GM23338 (cell line): ENCODE measurements at regions not wholly inside any gene's neighbourhood (a gene's known extent, or its start where the extent isn't known, plus 50 kb on each side); places are given as distances from the start of the nearest gene placed in this dataset.

Source experiments
- ATAC-seq: fragments of 200-7000 bp; cut with Tn5 transposase; 3 replicates; pipeline ENCODE4 v1.9.1; 2020
- DNase-seq: peaks from one replicate; pipeline ENCODE4 v3.0.0-alpha.2; 2015; ENCODE audit warnings: low spot score
- H2AFZ ChIP-seq: fragments of 200-600 bp; sonication (generic); 2 replicates; pipeline ENCODE4 v1.8.0; 2016; ENCODE audit warnings: antibody characterized with exemption, mild to moderate bottlenecking, moderate library complexity
- H3F3A ChIP-seq: fragments of 200-600 bp; sonication (generic); replicated peaks from 2 replicates; pipeline ENCODE4 v1.8.0; 2017; ENCODE audit warnings: antibody characterized with exemption, mixed run types, low read depth
- H3K27ac ChIP-seq: fragments of 200-600 bp; sonication (generic); 2 replicates; pipeline ENCODE4 v1.6.1; 2016; ENCODE audit warnings: low read depth
- H3K27me3 ChIP-seq: fragments of 200-600 bp; sonication (generic); 2 replicates; pipeline ENCODE4 v1.8.0; 2016; ENCODE audit warnings: mild to moderate bottlenecking, mixed run types, moderate library complexity; ENCODE audit not compliant: insufficient read depth
- H3K36me3 ChIP-seq: fragments of 200-600 bp; sonication (generic); 2 replicates; pipeline ENCODE4 v1.8.0; 2016; ENCODE audit warnings: mild to moderate bottlenecking; ENCODE audit not compliant: insufficient read depth
- H3K4me1 ChIP-seq: fragments of 200-600 bp; sonication (generic); 2 replicates; pipeline ENCODE4 v1.8.0; 2016; ENCODE audit warnings: mild to moderate bottlenecking, moderate library complexity; ENCODE audit not compliant: insufficient read depth
- H3K4me2 ChIP-seq: fragments of 200-600 bp; sonication (generic); 2 replicates; pipeline ENCODE4 v1.7.1; 2017; ENCODE audit warnings: mixed run types
- H3K4me3 ChIP-seq: fragments of 200-600 bp; sonication (generic); 2 replicates; pipeline ENCODE4 v1.6.1; 2016; ENCODE audit warnings: mixed run types
- H3K79me2 ChIP-seq: fragments of 200-600 bp; sonication (generic); replicated peaks from 2 replicates; pipeline ENCODE4 v1.8.0; 2017; ENCODE audit warnings: mild to moderate bottlenecking; ENCODE audit not compliant: insufficient read depth
- H3K9me2 ChIP-seq: fragments of 200-600 bp; sonication (generic); 2 replicates; pipeline ENCODE4 v1.8.0; 2017; ENCODE audit not compliant: insufficient read depth
- H4K20me1 ChIP-seq: fragments of 200-600 bp; sonication (generic); replicated peaks from 2 replicates; pipeline ENCODE4 v1.8.0; 2017; ENCODE audit warnings: mild to moderate bottlenecking; ENCODE audit not compliant: insufficient read depth
- H3K27ac Mint-ChIP-seq: 2 replicates; pipeline ENCODE4 v1.8.0; 2020; ENCODE audit warnings: inconsistent platforms, mild to moderate bottlenecking, moderate library complexity, mixed read lengths
- H3K27me3 Mint-ChIP-seq: 3 replicates; pipeline ENCODE4 v1.8.0; 2022; ENCODE audit warnings: low read depth, mild to moderate bottlenecking, moderate library complexity, mixed read lengths, inconsistent platforms; ENCODE audit not compliant: insufficient read depth, poor library complexity
- H3K36me3 Mint-ChIP-seq: 3 replicates; pipeline ENCODE4 v1.8.0; 2021; ENCODE audit warnings: low read depth, mild to moderate bottlenecking, inconsistent platforms, moderate library complexity, mixed read lengths
- H3K4me1 Mint-ChIP-seq: 3 replicates; pipeline ENCODE4 v1.8.0; 2020; ENCODE audit warnings: mild to moderate bottlenecking, inconsistent platforms, mixed read lengths
- H3K4me3 Mint-ChIP-seq: 3 replicates; pipeline ENCODE4 v1.8.0; 2021; ENCODE audit warnings: moderate library complexity, mild to moderate bottlenecking, inconsistent platforms, mixed read lengths
- H3K9me3 Mint-ChIP-seq: 3 replicates; pipeline ENCODE4 v1.8.0; 2020; ENCODE audit warnings: moderate library complexity, mild to moderate bottlenecking, inconsistent platforms, mixed read lengths
- CREB1 ChIP-seq: fragments of 250-450 bp; sonication (Bioruptor Pico); IDR thresholded peaks from 2 replicates; pipeline ENCODE4 v1.5.0; 2020; ENCODE audit warnings: low read depth, mild to moderate bottlenecking, moderate library complexity
- CTCF ChIP-seq, 2 experiments: fragments of 200-600 bp in 1 of 2; sonication (generic) in 1 of 2; conservative IDR thresholded peaks; 2 replicates each; pipeline versions ENCODE4 v1.5.1 to v1.6.1; 2016 to 2017; ENCODE audit warnings: antibody characterized with exemption in 2 of 2, low read depth in 2 of 2, mild to moderate bottlenecking in 2 of 2, moderate library complexity in 1 of 2
- ETS1 ChIP-seq: IDR thresholded peaks from 2 replicates; pipeline ENCODE4 v1.6.1; 2016; ENCODE audit warnings: antibody characterized with exemption
- EZH2 ChIP-seq: fragments of 200-600 bp; sonication (generic); IDR thresholded peaks from one replicate; pipeline ENCODE4 v1.8.0; 2017; ENCODE audit warnings: antibody characterized with exemption, mild to moderate bottlenecking, low read depth; ENCODE audit not compliant: unreplicated experiment
- EZH2phosphoT487 ChIP-seq: fragments of 200-600 bp; sonication (generic); IDR thresholded peaks from one replicate; pipeline ENCODE4 v1.8.1; 2018; ENCODE audit warnings: antibody characterized with exemption; ENCODE audit not compliant: unreplicated experiment
- NANOG ChIP-seq: IDR thresholded peaks from 2 replicates; pipeline ENCODE4 v1.6.1; 2016; ENCODE audit warnings: antibody characterized with exemption, borderline replicate concordance
- POLR2AphosphoS5 ChIP-seq: IDR thresholded peaks from 2 replicates; pipeline ENCODE4 v1.6.1; 2016; ENCODE audit warnings: antibody characterized with exemption, low read depth
- REST ChIP-seq: IDR thresholded peaks from one replicate; pipeline ENCODE4 v1.6.1; 2018; ENCODE audit warnings: antibody characterized with exemption; ENCODE audit not compliant: unreplicated experiment
- STAT1 ChIP-seq: IDR thresholded peaks from one replicate; pipeline ENCODE4 v1.6.1; 2016; ENCODE audit warnings: antibody characterized with exemption; ENCODE audit not compliant: unreplicated experiment
- ZNF114 ChIP-seq: fragments of 250-450 bp; sonication (Bioruptor Pico); IDR thresholded peaks from 2 replicates; pipeline ENCODE4 v1.5.0; 2020; ENCODE audit warnings: mild to moderate bottlenecking, moderate library complexity
- ZNF331 ChIP-seq: fragments of 250-450 bp; sonication (Bioruptor Pico); IDR thresholded peaks from 2 replicates; pipeline ENCODE4 v1.5.0; 2020; ENCODE audit warnings: low read depth, mild to moderate bottlenecking, moderate library complexity
- ZNF462 ChIP-seq: fragments of 250-450 bp; sonication (Bioruptor Pico); IDR thresholded peaks from 2 replicates; pipeline ENCODE4 v1.5.0; 2020; ENCODE audit warnings: mild to moderate bottlenecking, moderate library complexity

- ATAC-seq, result no peak
- H3K36me3 ChIP-seq, result no peaks in the 10 kb centered on the region; the same call in 1 of the 2 replicates
Observed at GRCh38 chr9:129463994-129464393, 156.9 kb downstream of the C9orf50 start.

More at GRCh38 chr9:129463994-129464393, 156.9 kb downstream of the C9orf50 start:
- Mint-ChIP-seq H3K36me3 (no peaks in the 10 kb centered on the region), H3K27me3 (peaks cover 31% of the 10 kb centered on the region), H3K4me1 (peaks cover 24% of the 10 kb centered on the region), H3K9me3 (no peaks in the 10 kb centered on the region), H3K27ac (no peak overlapping the region), H3K4me3 (no peak overlapping the region)
- peaks cover 28% of the 10 kb centered on the region for H3K27me3 ChIP-seq
- no peaks in the 10 kb centered on the region for H3K9me2 ChIP-seq
- no peaks in the 10 kb centered on the region for H4K20me1 ChIP-seq
- no peak overlapping the region for H3K4me3 ChIP-seq
- TF ChIP-seq STAT1, result no peak
- no peak for TF ChIP-seq ZNF114
- TF ChIP-seq CTCF (conservative IDR thresholded peaks at IDR 0.05; ENCODE audit: low read depth in 2 of 2), result no peak
- TF ChIP-seq NANOG, result no peak
- no peak for TF ChIP-seq POLR2AphosphoS5
- no peak for TF ChIP-seq EZH2
- TF ChIP-seq CREB1 (CRISPR knock-in tag), result no peak
- TF ChIP-seq REST, result no peak
- no peak for TF ChIP-seq ZNF331 (CRISPR knock-in tag)
- no peak for TF ChIP-seq ETS1
- no peak for TF ChIP-seq EZH2phosphoT487
- TF ChIP-seq ZNF462, result no peak
- H3K4me1 ChIP-seq, result peaks cover 19% of the 10 kb centered on the region
- no peak overlapping the region for H2AFZ ChIP-seq
- no peaks in the 10 kb centered on the region; the same call in 1 of the 2 replicates for H3F3A ChIP-seq
- H3K27ac ChIP-seq, result no peak overlapping the region
- H3K4me2 ChIP-seq, result no peak overlapping the region
- no peaks in the 10 kb centered on the region for H3K79me2 ChIP-seq
- no peak for DNase-seq
